Transverse colon (tissue), 4 donors: ENCODE measurements at regions not wholly inside any gene's neighbourhood (a gene's known extent, or its start where the extent isn't known, plus 50 kb on each side); places are given as distances from the start of the nearest gene placed in this dataset.

ENCODE experiments used
- DNase-seq: peaks from one replicate; pipeline ENCODE4 v3.0.0-alpha.2; 2019
- H3K27ac ChIP-seq, 4 donors: fragments of 200-600 bp; sonication (generic); 2 replicates each; pipeline ENCODE4 v1.5.1; 2016 to 2018; ENCODE audit warnings: inconsistent platforms in 4 of 4
- H3K27me3 ChIP-seq: fragments of 200-600 bp; sonication (generic); 2 replicates; pipeline ENCODE4 v1.5.1; 2017; ENCODE audit warnings: inconsistent platforms
- H3K36me3 ChIP-seq, 4 donors: fragments of 200-600 bp; sonication (generic); 2 replicates each; pipeline ENCODE4 v1.5.1; 2017 to 2019; ENCODE audit warnings: inconsistent platforms in 4 of 4
- H3K4me1 ChIP-seq, 4 donors: fragments of 200-600 bp; sonication (generic); 2 replicates each; pipeline ENCODE4 v1.5.1; 2017 to 2020; ENCODE audit warnings: inconsistent platforms in 4 of 4
- H3K4me3 ChIP-seq, 4 donors: fragments of 200-600 bp; sonication (generic); 1 replicate in 1 of 4; 2 replicates in 3 of 4; pipeline versions ENCODE4 v1.5.1 to v1.6.1; 2017 to 2019; ENCODE audit warnings: inconsistent platforms in 4 of 4
- H3K9me3 ChIP-seq, 2 donors: fragments of 200-600 bp; sonication (generic); 2 replicates each; pipeline ENCODE4 v1.5.1; 2017 to 2019; ENCODE audit warnings: inconsistent platforms in 2 of 2
- CTCF ChIP-seq, 5 experiments: fragments of 200-600 bp in 3 of 5; fragments of 450-650 bp in 2 of 5; sonication (generic) in 3 of 5; IDR thresholded peaks; 1 replicate in 2 of 5; 2 replicates in 3 of 5; pipeline ENCODE4 v1.5.1; 2016 to 2017; ENCODE audit warnings: antibody characterized with exemption in 5 of 5, inconsistent platforms in 3 of 5, mild to moderate bottlenecking in 2 of 5, moderate library complexity in 1 of 5
- EP300 ChIP-seq: sonication (generic); formaldehyde crosslinking; IDR thresholded peaks from one replicate; pipeline ENCODE4 v1.6.1; 2017; ENCODE audit warnings: antibody characterized with exemption, low read depth
- POLR2A ChIP-seq: fragments of 450-650 bp; IDR thresholded peaks from one replicate; pipeline ENCODE4 v1.6.1; 2016; ENCODE audit warnings: antibody characterized with exemption, mild to moderate bottlenecking, moderate library complexity
- POLR2AphosphoS5 ChIP-seq, 3 donors: sonication (generic); formaldehyde crosslinking; IDR thresholded peaks; one replicate each; pipeline ENCODE4 v1.6.1; 2016; ENCODE audit warnings: antibody characterized with exemption in 3 of 3
- WGBS, 2 donors: methylation state at CpG; one replicate each; pipeline ENCODE4 v1.1.5; 2018; ENCODE audit warnings: low coverage in 1 of 2; 5-methylcytosine and 5-hydroxymethylcytosine counted together
- in situ Hi-C, 4 donors: fragments of 200-750 bp; cut with MboI; loops; one replicate each; pipeline versions ENCODE4 v1.15.0 to v1.15.1; 2017; ENCODE audit warnings: low sequenced_read_pairs in 3 of 4, low pct_ligation_motif_present in 1 of 4, low pct_unique_long_range_greater_than_20kb in 1 of 4
- intact Hi-C: fragments of 100-400 bp; cut with DNase I; formaldehyde crosslinking; loops from one replicate; pipeline ENCODE4 v1.15.1; 2023; ENCODE audit warnings: low total_unique reads

GRCh38 chr3:56980243-56980642 is 80.2 kb upstream of the SPATA12 start:
- no peaks in the 10 kb centered on the region for H3K36me3 ChIP-seq
- H3K27ac ChIP-seq: no peak overlapping the region
- H3K4me3 ChIP-seq: no peak overlapping the region
- DNase-seq: no peak
- H3K4me1 ChIP-seq: peaks cover 0 to 4% (median 1%) of the 10 kb centered on the region in 4 donors
- intact Hi-C loops: loop anchor here (10.0 kb wide), 1 partner anchor 185 kb away; no protein-coding TSS in a partner anchor
- H3K9me3 ChIP-seq: no peaks in the 10 kb centered on the region
- in situ Hi-C loops: loop anchor here in 3 of 4 donors (10.0 to 25.0 kb wide), 3 partner anchors 118 to 175 kb away; partner anchors contain the start of gene ARHGEF3 (in 2 of the 3)
- TF ChIP-seq CTCF (IDR thresholded peaks at IDR 0.05) (no peak), EP300 (no peak), POLR2A (no peak), POLR2AphosphoS5 (IDR thresholded peaks at IDR 0.05) (no peak)
- WGBS, 2 donors: 94 to 97% methylated on average over 5 of the region's 5 CpGs
- H3K27me3 ChIP-seq: no peaks in the 10 kb centered on the region

- Histone ChIP-seq H3K4me1 (peaks cover 0 to 4% (median 1%) of the 10 kb centered on the region in 4 donors), H3K27me3 (no peaks in the 10 kb centered on the region), H3K9me3 (no peaks in the 10 kb centered on the region), H3K4me3 (no peak overlapping the region), H3K36me3 (no peaks in the 10 kb centered on the region), H3K27ac (no peak overlapping the region)
- in situ Hi-C loops (loop anchor here in 3 of 4 donors (10.0 to 25.0 kb wide), 3 partner anchors 117 to 175 kb away; partner anchors contain the start of gene ARHGEF3 (in 2 of the 3)), intact Hi-C loops (loop anchor here (10.0 kb wide), 1 partner anchor 185 kb away; no protein-coding TSS in a partner anchor)
- no peak for DNase-seq
- TF ChIP-seq CTCF (IDR thresholded peaks at IDR 0.05) (no peak), POLR2A (no peak), POLR2AphosphoS5 (IDR thresholded peaks at IDR 0.05) (no peak), EP300 (no peak)
- WGBS, 2 donors: 92% methylated on average over 6 of the region's 6 CpGs; no CpG with 5 or more reads in 1 of the 2 donors
Measured at GRCh38 chr3:56979791-56980190, 80.7 kb upstream of the SPATA12 start.

GRCh38 chr3:56977561-56977889 is 82.9 kb upstream of the SPATA12 start:
- WGBS, 2 donors: 100% methylated on average over 1 of the region's 1 CpG; no CpG with 5 or more reads in 1 of the 2 donors
- Histone ChIP-seq H3K4me1 (peaks cover 0 to 4% (median 1%) of the 10 kb centered on the region in 4 donors), H3K27me3 (no peaks in the 10 kb centered on the region), H3K4me3 (no peak overlapping the region), H3K27ac (no peak overlapping the region), H3K36me3 (no peaks in the 10 kb centered on the region), H3K9me3 (no peaks in the 10 kb centered on the region)
- DNase-seq: no peak
- TF ChIP-seq CTCF (IDR thresholded peaks at IDR 0.05): no peak
- no peak for TF ChIP-seq POLR2AphosphoS5 (IDR thresholded peaks at IDR 0.05)
- TF ChIP-seq POLR2A: no peak
- TF ChIP-seq EP300: no peak
- intact Hi-C loops: no loop called here
- in situ Hi-C loops: loop anchor here in 2 of 4 donors (25.0 kb wide), 2 partner anchors 115 to 165 kb away; partner anchors contain the start of gene ARHGEF3 (in 1 of the 2)

GRCh38 chr3:56976651-56977560 is 83.6 kb upstream of the SPATA12 start:
- in situ Hi-C loops: loop anchor here in 2 of 4 donors (25.0 kb wide), 2 partner anchors 115 to 165 kb away; partner anchors contain the start of gene ARHGEF3 (in 1 of the 2)
- 65 to 78% methylated on average over 5 to 9 of the region's 9 CpGs for WGBS, 2 donors
- TF ChIP-seq POLR2AphosphoS5 (IDR thresholded peaks at IDR 0.05): no peak
- TF ChIP-seq EP300: no peak
- TF ChIP-seq POLR2A: no peak
- no peak for TF ChIP-seq CTCF (IDR thresholded peaks at IDR 0.05)
- no peak overlapping the region for H3K27ac ChIP-seq
- H3K4me1 ChIP-seq: peaks cover 0 to 4% (median 1%) of the 10 kb centered on the region in 4 donors
- H3K27me3 ChIP-seq: no peaks in the 10 kb centered on the region
- no peak for DNase-seq
- intact Hi-C loops: no loop called here
- no peaks in the 10 kb centered on the region for H3K36me3 ChIP-seq
- no peaks in the 10 kb centered on the region for H3K9me3 ChIP-seq
- H3K4me3 ChIP-seq: no peak overlapping the region
